Osteoblast (primary cell): ENCODE measurements at regions not wholly inside any gene's neighbourhood (a gene's known extent, or its start where the extent isn't known, plus 50 kb on each side); places are given as distances from the start of the nearest gene placed in this dataset.

Source experiments
- DNase-seq: peaks from one replicate; pipeline ENCODE4 v3.0.0; 2011; ENCODE audit warnings: low spot score, mixed read lengths; ENCODE audit not compliant: insufficient read length; ENCODE audit errors: missing footprints
- H2AFZ ChIP-seq: 2 replicates; pipeline ENCODE4 v1.6.0; 2011; ENCODE audit warnings: mild to moderate bottlenecking, low read length
- H3K27ac ChIP-seq: 2 replicates; pipeline ENCODE4 v1.5.1; 2011; ENCODE audit warnings: mild to moderate bottlenecking, low read depth, low read length, moderate library complexity
- H3K27me3 ChIP-seq: 2 replicates; pipeline ENCODE4 v1.6.0; 2012; ENCODE audit warnings: mild to moderate bottlenecking, control low read depth, inconsistent platforms, low read length, moderate library complexity; ENCODE audit not compliant: insufficient read depth
- H3K36me3 ChIP-seq: 2 replicates; pipeline ENCODE4 v1.5.1; 2011; ENCODE audit warnings: mild to moderate bottlenecking, low read length, control low read depth, moderate library complexity; ENCODE audit not compliant: insufficient read depth
- H3K4me1 ChIP-seq: 2 replicates; pipeline ENCODE4 v1.5.1; 2011; ENCODE audit warnings: mild to moderate bottlenecking, low read length, control low read depth, moderate library complexity; ENCODE audit not compliant: insufficient read depth
- H3K4me2 ChIP-seq: 2 replicates; pipeline ENCODE4 v1.6.0; 2011; ENCODE audit warnings: mild to moderate bottlenecking, low read length; ENCODE audit not compliant: insufficient read depth
- H3K4me3 ChIP-seq: fragments of 200-600 bp; sonication (generic); 3 replicates; pipeline ENCODE4 v1.5.1; 2012; ENCODE audit warnings: mild to moderate bottlenecking, low read length, inconsistent platforms; ENCODE audit not compliant: insufficient read depth
- H3K79me2 ChIP-seq: 2 replicates; pipeline ENCODE4 v1.6.0; 2012; ENCODE audit warnings: mild to moderate bottlenecking, low read length, control low read depth, inconsistent platforms; ENCODE audit not compliant: insufficient read depth
- H3K9me3 ChIP-seq: 2 replicates; pipeline ENCODE4 v1.5.1; 2011; ENCODE audit warnings: low read depth, low read length, control low read depth
- H4K20me1 ChIP-seq: 2 replicates; pipeline ENCODE4 v1.6.0; 2012; ENCODE audit warnings: mild to moderate bottlenecking, low read length, control low read depth; ENCODE audit not compliant: insufficient read depth
- TF ChIP-seq, protein P1 (sequence below): IDR thresholded peaks from 2 replicates; pipeline ENCODE4 v1.5.1; 2011; ENCODE audit warnings: mild to moderate bottlenecking, low read depth, low read length, moderate library complexity; ENCODE audit errors: extremely low read depth

DNA sequence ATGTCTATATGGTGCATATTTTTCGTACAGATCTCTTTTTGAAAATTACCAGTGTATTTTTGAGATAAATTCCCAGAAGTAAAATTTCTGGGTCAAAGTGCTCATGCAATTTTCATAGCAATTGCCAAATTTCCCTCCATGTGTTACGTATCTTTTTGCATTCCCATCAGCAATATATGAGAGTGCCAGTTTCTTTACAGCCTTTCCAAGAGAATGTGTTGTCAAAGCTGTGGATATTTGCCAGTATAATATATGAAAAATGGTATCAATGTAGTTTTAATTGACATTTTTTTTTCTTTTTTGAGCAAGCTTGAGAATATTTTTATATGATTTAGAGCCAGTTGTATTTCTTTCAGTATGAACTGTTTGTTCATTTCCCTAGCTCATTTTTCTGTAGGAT lies 399.0 kb upstream of the KLF12 start:
- no peak for DNase-seq
- H3K9me3 ChIP-seq, result no peaks in the 10 kb centered on the region
- no peak overlapping the region for H2AFZ ChIP-seq
- no peak overlapping the region for H3K4me2 ChIP-seq
- no peaks in the 10 kb centered on the region for H3K4me1 ChIP-seq
- H3K27me3 ChIP-seq, result no peaks in the 10 kb centered on the region
- H3K27ac ChIP-seq, result no peak overlapping the region
- no peaks in the 10 kb centered on the region for H3K36me3 ChIP-seq
- H4K20me1 ChIP-seq, result no peaks in the 10 kb centered on the region
- H3K4me3 ChIP-seq, result no peak overlapping the region
- TF ChIP-seq, protein P1, sequence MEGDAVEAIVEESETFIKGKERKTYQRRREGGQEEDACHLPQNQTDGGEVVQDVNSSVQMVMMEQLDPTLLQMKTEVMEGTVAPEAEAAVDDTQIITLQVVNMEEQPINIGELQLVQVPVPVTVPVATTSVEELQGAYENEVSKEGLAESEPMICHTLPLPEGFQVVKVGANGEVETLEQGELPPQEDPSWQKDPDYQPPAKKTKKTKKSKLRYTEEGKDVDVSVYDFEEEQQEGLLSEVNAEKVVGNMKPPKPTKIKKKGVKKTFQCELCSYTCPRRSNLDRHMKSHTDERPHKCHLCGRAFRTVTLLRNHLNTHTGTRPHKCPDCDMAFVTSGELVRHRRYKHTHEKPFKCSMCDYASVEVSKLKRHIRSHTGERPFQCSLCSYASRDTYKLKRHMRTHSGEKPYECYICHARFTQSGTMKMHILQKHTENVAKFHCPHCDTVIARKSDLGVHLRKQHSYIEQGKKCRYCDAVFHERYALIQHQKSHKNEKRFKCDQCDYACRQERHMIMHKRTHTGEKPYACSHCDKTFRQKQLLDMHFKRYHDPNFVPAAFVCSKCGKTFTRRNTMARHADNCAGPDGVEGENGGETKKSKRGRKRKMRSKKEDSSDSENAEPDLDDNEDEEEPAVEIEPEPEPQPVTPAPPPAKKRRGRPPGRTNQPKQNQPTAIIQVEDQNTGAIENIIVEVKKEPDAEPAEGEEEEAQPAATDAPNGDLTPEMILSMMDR, result no peak
- H3K79me2 ChIP-seq, result no peaks in the 10 kb centered on the region

GRCh38 chr13:74530011-74530410 lies 395.8 kb upstream of the KLF12 start:
- TF ChIP-seq, protein P1, result no peak

GRCh38 chr13:74528734-74529513 lies 394.7 kb upstream of the KLF12 start:
- no peak overlapping the region for H3K4me3 ChIP-seq
- no peak for DNase-seq
- TF ChIP-seq, protein P1, result no peak
- H3K36me3 ChIP-seq, result no peaks in the 10 kb centered on the region
- H3K27me3 ChIP-seq, result no peaks in the 10 kb centered on the region
- no peak overlapping the region for H3K27ac ChIP-seq
- no peaks in the 10 kb centered on the region for H3K4me1 ChIP-seq
- H3K9me3 ChIP-seq, result no peaks in the 10 kb centered on the region
- H3K79me2 ChIP-seq, result no peaks in the 10 kb centered on the region
- no peak overlapping the region for H3K4me2 ChIP-seq
- H4K20me1 ChIP-seq, result no peaks in the 10 kb centered on the region
- no peak overlapping the region for H2AFZ ChIP-seq

More at GRCh38 chr13:74530011-74530410, 395.8 kb upstream of the KLF12 start:
- Histone ChIP-seq H3K79me2 (no peaks in the 10 kb centered on the region), H3K9me3 (no peaks in the 10 kb centered on the region), H3K36me3 (no peaks in the 10 kb centered on the region), H3K27ac (no peak overlapping the region), H3K4me3 (no peak overlapping the region), H3K4me2 (no peak overlapping the region), H3K4me1 (no peaks in the 10 kb centered on the region), H3K27me3 (no peaks in the 10 kb centered on the region), H4K20me1 (no peaks in the 10 kb centered on the region), H2AFZ (no peak overlapping the region)
- no peak for DNase-seq

DNA sequence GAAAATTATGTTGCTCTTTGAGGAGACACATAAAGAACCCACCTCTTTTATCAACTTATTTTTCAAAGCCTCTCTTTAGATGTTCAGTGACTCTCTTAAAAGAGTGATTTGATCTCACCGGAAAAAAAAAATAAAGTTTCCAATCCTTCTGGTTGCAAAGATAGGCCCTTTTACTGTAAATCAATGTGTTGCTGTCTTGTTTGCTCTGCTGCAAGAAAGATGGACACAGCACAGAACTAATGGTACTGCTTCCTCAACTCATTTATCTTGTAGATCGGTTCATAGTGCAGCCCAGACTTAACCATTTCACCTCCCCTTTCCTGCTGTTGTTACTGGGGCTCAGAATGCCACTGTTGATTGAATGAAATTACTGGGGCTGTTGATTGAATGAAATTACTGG lies 388.9 kb upstream of the KLF12 start:
- no peak for DNase-seq
- H3K4me3 ChIP-seq, result no peak overlapping the region

More for the DNA sequence above, 388.9 kb upstream of the KLF12 start:
- H2AFZ ChIP-seq, result no peak overlapping the region
- TF ChIP-seq, protein P1, result no peak
- H3K36me3 ChIP-seq, result no peaks in the 10 kb centered on the region
- no peaks in the 10 kb centered on the region for H3K27me3 ChIP-seq
- no peaks in the 10 kb centered on the region for H3K79me2 ChIP-seq
- H3K9me3 ChIP-seq, result no peaks in the 10 kb centered on the region
- H4K20me1 ChIP-seq, result no peaks in the 10 kb centered on the region
- H3K4me1 ChIP-seq, result no peaks in the 10 kb centered on the region
- no peak overlapping the region for H3K4me2 ChIP-seq
- H3K27ac ChIP-seq, result no peak overlapping the region
